ENCODE measurements at regions not wholly inside any gene's neighbourhood (a gene's known extent, or its start where the extent isn't known, plus 50 kb on each side); places are given as distances from the start of the nearest gene placed in this dataset.

- peak; percentile 73 for ATAC-seq
- no peak for DNase-seq (ENCODE audit: low spot score)
Measured at GRCh38 chr5:74430631-74431289, 209.8 kb downstream of the ENC1 start.

GRCh38 chr5:74429495-74429894 lies 211.0 kb downstream of the ENC1 start:
- DNase-seq (ENCODE audit: low spot score) (no peak), ATAC-seq (no peak)

GRCh38 chr5:74428876-74429275 lies 211.7 kb downstream of the ENC1 start:
- DNase-seq (ENCODE audit: low spot score) (no peak), ATAC-seq (no peak)

GRCh38 chr5:74428275-74428674 lies 212.3 kb downstream of the ENC1 start:
- ATAC-seq: no peak
- no peak for DNase-seq (ENCODE audit: low spot score)

GRCh38 chr5:74426506-74426905 lies 214.0 kb downstream of the ENC1 start:
- DNase-seq (ENCODE audit: low spot score): no peak
- no peak for ATAC-seq

- ATAC-seq (peak; percentile 74), DNase-seq (ENCODE audit: low spot score) (peak; percentile 69)
Measured at GRCh38 chr5:74424162-74424868, 216.2 kb downstream of the ENC1 start.

GRCh38 chr5:74423383-74423782 lies 217.1 kb downstream of the ENC1 start:
- no peak for DNase-seq (ENCODE audit: low spot score)

GRCh38 chr5:74422671-74423070 lies 217.9 kb downstream of the ENC1 start:
- DNase-seq (ENCODE audit: low spot score) (no peak), ATAC-seq (no peak)

More at GRCh38 chr5:74423383-74423782, 217.1 kb downstream of the ENC1 start:
- ATAC-seq: no peak

- no peak for DNase-seq (ENCODE audit: low spot score)
- peak; percentile 53 for ATAC-seq
Measured at GRCh38 chr5:74422030-74422429, 218.5 kb downstream of the ENC1 start.

GRCh38 chr5:74421377-74421776 lies 219.2 kb downstream of the ENC1 start:
- ATAC-seq: peak; percentile 58
- no peak for DNase-seq (ENCODE audit: low spot score)

- DNase-seq (ENCODE audit: low spot score) (no peak), ATAC-seq (no peak)
Measured at GRCh38 chr5:74420947-74421346, 219.6 kb downstream of the ENC1 start.

- ATAC-seq: no peak
Measured at GRCh38 chr5:74420220-74420619, 220.3 kb downstream of the ENC1 start.

GRCh38 chr5:74419468-74419867 lies 221.1 kb downstream of the ENC1 start:
- DNase-seq (ENCODE audit: low spot score) (no peak), ATAC-seq (no peak)

More at GRCh38 chr5:74420220-74420619, 220.3 kb downstream of the ENC1 start:
- no peak for DNase-seq (ENCODE audit: low spot score)

GRCh38 chr5:74418709-74419108 lies 221.8 kb downstream of the ENC1 start:
- DNase-seq (ENCODE audit: low spot score) (no peak), ATAC-seq (no peak)

GRCh38 chr5:74418261-74418660 lies 222.3 kb downstream of the ENC1 start:
- no peak for DNase-seq (ENCODE audit: low spot score)
- ATAC-seq: no peak

- DNase-seq (ENCODE audit: low spot score) (no peak), ATAC-seq (peak; percentile 22)
Measured at GRCh38 chr5:74415695-74416102, 224.8 kb downstream of the ENC1 start.

GRCh38 chr5:74414228-74414627 lies 226.3 kb downstream of the ENC1 start:
- ATAC-seq: no peak
- DNase-seq (ENCODE audit: low spot score): no peak

GRCh38 chr5:74413403-74414048 lies 227.0 kb downstream of the ENC1 start:
- ATAC-seq (peak; percentile 93), DNase-seq (ENCODE audit: low spot score) (no peak)

- DNase-seq (ENCODE audit: low spot score) (no peak), ATAC-seq (no peak)
Measured at GRCh38 chr5:74412066-74412465, 228.5 kb downstream of the ENC1 start.

- DNase-seq (ENCODE audit: low spot score) (no peak), ATAC-seq (no peak)
Measured at GRCh38 chr5:74409712-74410111, 230.8 kb downstream of the ENC1 start.

- DNase-seq (ENCODE audit: low spot score) (no peak), ATAC-seq (peak; percentile 13)
Measured at GRCh38 chr5:74409166-74409706, 231.3 kb downstream of the ENC1 start.

All from left lobe of liver (tissue), 2 donors.